Endodermal cell (in vitro differentiated cells): ENCODE measurements at regions not wholly inside any gene's neighbourhood (a gene's known extent, or its start where the extent isn't known, plus 50 kb on each side); places are given as distances from the start of the nearest gene placed in this dataset.
A peak's percentile ranks its signal among the peaks of the same experiment; 100 is the strongest.
"Not testable (repeated sequence)": the region's sequence is repeated elsewhere in the genome, so short reads cannot be mapped to it uniquely, and the experiment has no call there.

Source experiments
- DNase-seq: peaks from one replicate; pipeline ENCODE4 v3.0.0-alpha.2; 2017
- H3K27ac ChIP-seq: 2 replicates; pipeline ENCODE4 v1.5.1; 2013; ENCODE audit warnings: mild to moderate bottlenecking, low read depth, low read length, moderate library complexity
- H3K27me3 ChIP-seq: 2 replicates; pipeline ENCODE4 v1.6.1; 2013; ENCODE audit warnings: mild to moderate bottlenecking, low read length, moderate library complexity; ENCODE audit not compliant: insufficient read depth, control insufficient read depth, poor library complexity, severe bottlenecking
- H3K36me3 ChIP-seq: 2 replicates; pipeline ENCODE4 v1.7.0; 2013; ENCODE audit warnings: mild to moderate bottlenecking, low read length, moderate library complexity; ENCODE audit not compliant: control insufficient read depth, insufficient read depth
- H3K4me1 ChIP-seq: one replicate; pipeline ENCODE4 v1.7.0; 2013; ENCODE audit warnings: low read length; ENCODE audit not compliant: control insufficient read depth, insufficient read depth
- H3K4me3 ChIP-seq: 2 replicates; pipeline ENCODE4 v1.5.1; 2013; ENCODE audit warnings: mild to moderate bottlenecking, low read length, moderate library complexity
- H3K9ac ChIP-seq: 2 replicates; pipeline ENCODE4 v1.6.1; 2013; ENCODE audit warnings: mild to moderate bottlenecking, low read length, moderate library complexity; ENCODE audit not compliant: poor library complexity, severe bottlenecking; ENCODE audit errors: extremely low read depth
- H3K9me3 ChIP-seq: 2 replicates; pipeline ENCODE4 v1.6.1; 2013; ENCODE audit warnings: mild to moderate bottlenecking, low read length, moderate library complexity; ENCODE audit not compliant: control insufficient read depth
- H3K27ac Mint-ChIP-seq: 2 replicates; pipeline ENCODE4 v1.8.0; 2020; ENCODE audit warnings: mixed read lengths
- H3K27me3 Mint-ChIP-seq: 2 replicates; pipeline ENCODE4 v1.8.0; 2021; ENCODE audit warnings: mild to moderate bottlenecking, mixed read lengths; ENCODE audit not compliant: insufficient read depth
- H3K36me3 Mint-ChIP-seq: 2 replicates; pipeline ENCODE4 v1.8.0; 2020; ENCODE audit warnings: low read depth, mixed read lengths
- H3K4me1 Mint-ChIP-seq: 2 replicates; pipeline ENCODE4 v1.8.0; 2020; ENCODE audit warnings: mixed read lengths
- H3K4me3 Mint-ChIP-seq: 2 replicates; pipeline ENCODE4 v1.8.0; 2020; ENCODE audit warnings: mild to moderate bottlenecking, moderate library complexity, mixed read lengths
- H3K9me3 Mint-ChIP-seq: 2 replicates; pipeline ENCODE4 v1.8.0; 2020; ENCODE audit warnings: mild to moderate bottlenecking, mixed read lengths
- CTCF ChIP-seq: fragments of 200-600 bp; sonication (generic); conservative IDR thresholded peaks from 2 replicates; pipeline ENCODE4 v1.5.0; 2021; ENCODE audit warnings: antibody characterized with exemption, mild to moderate bottlenecking
- WGBS, 2 experiments: methylation state at CpG; one replicate each; pipeline versions ENCODE4 v1.1.5 to v1.1.7; 2013; ENCODE audit warnings: missing lambda C conversion rate in 2 of 2, mixed read lengths in 1 of 2; ENCODE audit not compliant: insufficient coverage in 1 of 2, insufficient read length in 1 of 2; 5-methylcytosine and 5-hydroxymethylcytosine counted together

DNA sequence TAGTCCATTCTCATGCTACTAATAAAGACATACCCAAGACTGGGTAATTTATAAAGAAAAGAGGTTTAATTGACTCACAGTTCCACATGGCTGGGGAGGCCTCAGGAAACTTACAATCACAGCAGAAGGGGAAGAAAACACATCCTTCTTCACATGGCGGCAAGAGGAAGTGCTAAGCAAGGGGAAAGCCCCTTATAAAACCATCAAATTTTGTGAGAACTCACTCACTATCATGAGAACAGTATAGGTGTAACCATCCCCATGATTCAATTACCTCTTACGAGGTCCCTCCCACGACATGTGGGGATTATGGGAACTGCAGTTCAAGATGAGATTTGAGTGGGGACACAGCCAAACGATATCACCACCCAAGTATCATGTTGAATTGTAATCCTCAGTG, 52.7 kb upstream of the FOXO6 start:
- not testable (repeated sequence) for H3K4me1 Mint-ChIP-seq, H3K36me3 Mint-ChIP-seq, H3K4me3 ChIP-seq, H3K27me3 ChIP-seq, H3K9ac ChIP-seq, DNase-seq, H3K9me3 ChIP-seq, H3K36me3 ChIP-seq, H3K4me1 ChIP-seq, H3K9me3 Mint-ChIP-seq, H3K4me3 Mint-ChIP-seq, H3K27ac Mint-ChIP-seq, H3K27ac ChIP-seq
- TF ChIP-seq CTCF = peak; percentile 23
- 89 to 100% methylated on average over 1 to 4 of the region's 4 CpGs for WGBS, 2 experiments
- H3K27me3 Mint-ChIP-seq = peaks cover 17% of the 10 kb centered on the region

DNA sequence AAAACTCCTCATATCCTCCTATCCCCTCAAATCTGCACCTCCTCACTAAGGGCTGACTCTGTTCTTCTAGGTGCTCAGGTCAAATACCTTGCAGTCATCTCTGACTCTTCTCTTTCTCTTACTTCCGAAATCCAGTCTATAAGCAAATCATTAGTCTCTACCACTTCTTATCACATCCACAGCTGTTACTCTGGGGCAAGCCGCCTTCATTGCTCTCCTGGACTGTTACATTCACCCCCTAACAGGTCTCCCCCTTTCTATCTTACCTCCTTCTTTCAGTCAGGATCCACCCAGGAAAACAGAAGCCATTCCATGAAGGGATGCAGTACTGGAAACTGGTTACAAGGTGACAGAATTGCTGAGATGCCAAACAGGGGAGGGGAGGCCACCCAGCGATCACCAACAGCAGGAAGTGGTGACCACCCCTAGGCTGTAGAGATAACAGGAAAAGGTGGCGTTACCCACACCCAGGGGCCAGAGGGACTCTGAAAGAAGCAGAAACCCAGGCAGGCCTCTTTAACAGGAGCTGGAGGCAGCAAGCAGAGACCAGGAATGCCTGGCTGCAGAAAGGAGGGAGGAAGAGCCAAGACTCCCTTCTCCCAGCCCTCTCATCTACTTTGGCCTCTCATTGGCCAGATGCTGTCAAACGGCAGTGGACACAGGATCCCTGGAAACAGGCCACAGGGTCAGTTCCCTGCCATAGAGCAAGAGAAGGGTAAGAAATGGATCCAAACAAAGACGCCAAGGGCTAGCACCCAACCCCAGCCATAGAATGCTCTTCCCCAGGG, 55.5 kb upstream of the FOXO6 start:
- H3K9ac ChIP-seq = no peak overlapping the region
- no peak for TF ChIP-seq CTCF
- peaks cover 8% of the 10 kb centered on the region for H3K9me3 ChIP-seq
- H3K36me3 Mint-ChIP-seq = no peaks in the 10 kb centered on the region
- H3K4me1 ChIP-seq = no peaks in the 10 kb centered on the region
- no peak overlapping the region for H3K27ac ChIP-seq
- H3K4me1 Mint-ChIP-seq = no peaks in the 10 kb centered on the region
- no peak overlapping the region for H3K27ac Mint-ChIP-seq
- no peaks in the 10 kb centered on the region for H3K27me3 ChIP-seq
- no peak overlapping the region for H3K4me3 ChIP-seq
- H3K9me3 Mint-ChIP-seq = peaks cover 2% of the 10 kb centered on the region
- 79 to 86% methylated on average over 2 to 6 of the region's 6 CpGs for WGBS, 2 experiments
- H3K4me3 Mint-ChIP-seq = no peak overlapping the region
- no peaks in the 10 kb centered on the region for H3K36me3 ChIP-seq
- peak; percentile 66 for DNase-seq
- peaks cover 28% of the 10 kb centered on the region for H3K27me3 Mint-ChIP-seq

- Mint-ChIP-seq H3K4me1 (no peaks in the 10 kb centered on the region), H3K27me3 (peaks cover 40% of the 10 kb centered on the region), H3K36me3 (no peaks in the 10 kb centered on the region), H3K4me3 (no peak overlapping the region), H3K9me3 (no peaks in the 10 kb centered on the region), H3K27ac (no peak overlapping the region)
- Histone ChIP-seq H3K9ac (no peak overlapping the region), H3K9me3 (no peaks in the 10 kb centered on the region), H3K4me3 (no peak overlapping the region), H3K27ac (no peak overlapping the region), H3K4me1 (no peaks in the 10 kb centered on the region), H3K27me3 (peaks cover 15% of the 10 kb centered on the region), H3K36me3 (no peaks in the 10 kb centered on the region)
- no peak for DNase-seq
- 90% methylated on average over 3 of the region's 3 CpGs; no CpG with 5 or more reads in 1 of the 2 experiments for WGBS, 2 experiments
- no peak for TF ChIP-seq CTCF
Measured at GRCh38 chr1:41296506-41296905, 54.4 kb upstream of the SCMH1 start.
